Tibial nerve (tissue), 4 donors: ENCODE measurements at regions not wholly inside any gene's neighbourhood (a gene's known extent, or its start where the extent isn't known, plus 50 kb on each side); places are given as distances from the start of the nearest gene placed in this dataset.

Source experiments
- CTCF ChIP-seq, 5 experiments: fragments of 200-600 bp in 3 of 5; fragments of 450-650 bp in 2 of 5; sonication (generic) in 3 of 5; IDR thresholded peaks; one replicate each; pipeline ENCODE4 v1.5.1; 2016 to 2019; ENCODE audit warnings: antibody characterized with exemption in 5 of 5, mild to moderate bottlenecking in 3 of 5, moderate library complexity in 2 of 5
- EP300 ChIP-seq, 2 donors: sonication (generic); formaldehyde crosslinking; IDR thresholded peaks; one replicate each; pipeline ENCODE4 v1.6.1; 2017; ENCODE audit warnings: antibody characterized with exemption in 2 of 2, mild to moderate bottlenecking in 1 of 2
- POLR2A ChIP-seq, 2 donors: fragments of 450-650 bp; IDR thresholded peaks; one replicate each; pipeline ENCODE4 v1.6.1; 2017; ENCODE audit warnings: antibody characterized with exemption in 2 of 2, mild to moderate bottlenecking in 2 of 2, moderate library complexity in 2 of 2

DNA sequence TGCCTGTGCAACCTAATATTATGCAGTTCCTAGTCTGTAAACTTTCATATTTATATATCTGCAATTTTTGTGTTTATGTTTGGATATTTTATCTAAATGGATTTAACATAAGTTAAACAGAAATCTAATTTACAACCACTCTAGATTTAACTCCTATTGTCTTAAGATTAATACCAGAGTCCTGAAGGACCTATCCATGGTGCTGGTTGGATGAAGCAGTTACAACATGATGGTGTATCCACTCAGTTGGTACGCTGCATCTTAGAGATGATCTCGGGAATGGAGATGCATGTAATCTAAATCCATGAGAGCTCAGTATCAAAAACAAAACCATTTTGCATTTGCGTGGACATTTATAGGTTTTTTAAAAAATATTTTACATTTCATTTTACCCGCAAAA lies 745.9 kb upstream of the SLC8A1 start:
- no peak for TF ChIP-seq POLR2A (IDR thresholded peaks at IDR 0.05)
- TF ChIP-seq CTCF (IDR thresholded peaks at IDR 0.05) = no peak
- no peak for TF ChIP-seq EP300 (IDR thresholded peaks at IDR 0.05)
